Activated CD8-positive, alpha-beta memory T cell treated with anti-CD3 and anti-CD28 coated beads, Interleukin-2, amount 10 ng/mL, durations not matched to agents 7 days and 5 days (primary cell): ENCODE measurements at regions not wholly inside any gene's neighbourhood (a gene's known extent, or its start where the extent isn't known, plus 50 kb on each side); places are given as distances from the start of the nearest gene placed in this dataset.

ENCODE experiments used
- ATAC-seq: fragments of 150-1000 bp; cut with Tn5 transposase; one replicate; pipeline ENCODE4 v1.10.0; 2021; ENCODE audit warnings: moderate library complexity
- CTCF ChIA-PET: fragments of 350-600 bp; sonication (Branson Sonifier 250); formaldehyde crosslinking; loops from one replicate; lab custom pipeline; 2021; ENCODE audit warnings: antibody characterized with exemption; lab: Charles Lee
- DNase-seq: peaks from one replicate; pipeline ENCODE4 v3.0.0-alpha.2; 2020
- H3K27ac Mint-ChIP-seq: one replicate; pipeline ENCODE4 v1.8.0; 2021; ENCODE audit warnings: mild to moderate bottlenecking, mixed read lengths
- H3K27me3 Mint-ChIP-seq: one replicate; pipeline ENCODE4 v1.8.0; 2021; ENCODE audit warnings: mixed read lengths
- H3K36me3 Mint-ChIP-seq: one replicate; pipeline ENCODE4 v1.8.0; 2021; ENCODE audit warnings: mild to moderate bottlenecking, mixed read lengths
- H3K4me1 Mint-ChIP-seq: one replicate; pipeline ENCODE4 v1.8.0; 2021; ENCODE audit warnings: mixed read lengths
- H3K4me3 Mint-ChIP-seq: one replicate; pipeline ENCODE4 v1.8.0; 2021; ENCODE audit warnings: mild to moderate bottlenecking, moderate library complexity, mixed read lengths
- H3K9me3 Mint-ChIP-seq: one replicate; pipeline ENCODE4 v1.8.0; 2022; ENCODE audit warnings: low read depth, mixed read lengths

DNA sequence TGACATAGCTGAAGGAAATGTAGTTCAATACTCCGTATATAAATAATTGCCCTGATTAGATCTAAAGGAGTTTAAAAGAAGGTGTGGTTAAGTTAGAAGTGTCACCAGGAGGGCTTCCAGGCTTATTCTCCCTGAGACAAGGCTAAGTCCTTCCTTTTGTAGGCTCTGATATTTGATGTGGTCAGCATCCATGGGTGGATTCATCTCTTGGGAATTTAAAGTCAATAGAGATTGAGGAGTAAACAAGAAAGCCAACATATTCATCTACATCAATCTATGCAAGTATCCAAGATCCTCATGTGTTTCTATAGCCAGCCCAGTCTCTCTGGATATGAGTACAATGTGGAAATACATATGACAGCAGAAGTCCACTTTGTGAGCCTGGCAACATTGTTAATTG, 76.8 kb downstream of the KCTD12 start:
- H3K27me3 Mint-ChIP-seq = peaks cover 8% of the 10 kb centered on the region
- ATAC-seq (no peak), DNase-seq (no peak)
- H3K4me1 Mint-ChIP-seq = no peaks in the 10 kb centered on the region
- peaks cover 2% of the 10 kb centered on the region for H3K9me3 Mint-ChIP-seq
- CTCF ChIA-PET = no interaction called here
- no peak overlapping the region for H3K4me3 Mint-ChIP-seq
- no peak overlapping the region for H3K27ac Mint-ChIP-seq
- no peaks in the 10 kb centered on the region for H3K36me3 Mint-ChIP-seq

GRCh38 chr13:76808927-76809326, 77.3 kb downstream of the KCTD12 start:
- DNase-seq = no peak
- H3K27me3 Mint-ChIP-seq = peaks cover 5% of the 10 kb centered on the region
- peaks cover 2% of the 10 kb centered on the region for H3K9me3 Mint-ChIP-seq
- ATAC-seq = no peak
- CTCF ChIA-PET = no interaction called here
- no peak overlapping the region for H3K27ac Mint-ChIP-seq
- H3K4me1 Mint-ChIP-seq = no peaks in the 10 kb centered on the region
- no peak overlapping the region for H3K4me3 Mint-ChIP-seq
- no peaks in the 10 kb centered on the region for H3K36me3 Mint-ChIP-seq

DNA sequence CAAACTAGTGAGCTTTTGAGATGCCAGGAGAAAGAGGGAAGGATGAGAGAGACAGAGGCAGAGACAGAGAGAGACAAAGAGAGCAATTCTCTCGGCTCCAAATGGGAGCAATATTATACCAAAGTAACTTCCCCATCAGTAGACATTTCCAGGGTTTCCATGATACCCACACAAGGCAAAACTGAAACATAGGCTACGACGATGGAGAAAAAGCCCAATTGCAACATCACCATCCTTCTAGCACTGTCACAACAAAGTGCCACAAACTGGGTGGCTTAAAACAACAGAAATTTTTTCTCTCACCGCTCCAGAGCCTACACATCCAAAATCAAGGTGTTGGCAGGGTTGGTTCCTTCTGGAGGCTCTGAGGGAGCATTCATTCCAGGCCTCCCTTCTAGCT, 81.4 kb downstream of the KCTD12 start:
- Mint-ChIP-seq H3K27me3 (no peaks in the 10 kb centered on the region), H3K36me3 (no peaks in the 10 kb centered on the region), H3K4me1 (no peaks in the 10 kb centered on the region), H3K9me3 (peaks cover 2% of the 10 kb centered on the region), H3K27ac (no peak overlapping the region), H3K4me3 (no peak overlapping the region)
- DNase-seq (no peak), ATAC-seq (no peak)
- CTCF ChIA-PET = no interaction called here

- Mint-ChIP-seq H3K4me3 (no peak overlapping the region), H3K36me3 (no peaks in the 10 kb centered on the region), H3K4me1 (no peaks in the 10 kb centered on the region), H3K27me3 (peaks cover under 1% of the 10 kb centered on the region), H3K27ac (no peak overlapping the region), H3K9me3 (peaks cover 2% of the 10 kb centered on the region)
- CTCF ChIA-PET = no interaction called here
- DNase-seq (no peak), ATAC-seq (no peak)
These were observed 82.4 kb downstream of the KCTD12 start for GRCh38 chr13:76803831-76804230.

DNA sequence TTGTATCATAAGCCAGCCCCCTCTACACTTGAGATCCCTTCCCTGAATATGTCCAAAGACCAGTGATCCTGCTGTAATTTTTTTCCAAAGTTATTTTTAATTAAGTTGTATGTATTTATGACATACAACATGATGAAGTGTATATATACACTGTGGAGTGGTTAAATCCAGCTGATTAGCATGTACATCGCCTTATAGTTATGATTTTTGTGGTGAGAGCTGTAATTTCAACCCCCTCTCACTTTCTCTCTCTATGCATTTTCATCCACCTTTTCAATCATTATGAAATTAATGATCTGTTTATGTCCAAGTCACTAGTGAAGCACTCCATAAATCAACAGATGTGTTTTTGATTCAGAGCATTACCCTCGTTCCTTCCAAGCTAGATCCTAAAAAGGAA, 85.3 kb downstream of the KCTD12 start:
- DNase-seq = no peak
- no peak for ATAC-seq
- no peak overlapping the region for H3K4me3 Mint-ChIP-seq
- no peak overlapping the region for H3K27ac Mint-ChIP-seq
- H3K4me1 Mint-ChIP-seq = no peaks in the 10 kb centered on the region
- H3K36me3 Mint-ChIP-seq = no peaks in the 10 kb centered on the region
- CTCF ChIA-PET = no interaction called here
- H3K9me3 Mint-ChIP-seq = no peaks in the 10 kb centered on the region
- peaks cover 15% of the 10 kb centered on the region for H3K27me3 Mint-ChIP-seq

GRCh38 chr13:76799696-76800095, 86.5 kb downstream of the KCTD12 start:
- Mint-ChIP-seq H3K36me3 (no peaks in the 10 kb centered on the region), H3K27me3 (peaks cover 18% of the 10 kb centered on the region), H3K4me1 (no peaks in the 10 kb centered on the region), H3K9me3 (no peaks in the 10 kb centered on the region), H3K27ac (no peak overlapping the region), H3K4me3 (no peak overlapping the region)
- ATAC-seq = no peak
- CTCF ChIA-PET = no interaction called here
- DNase-seq = no peak

- no peak for DNase-seq
- Mint-ChIP-seq H3K36me3 (no peaks in the 10 kb centered on the region), H3K27me3 (peaks cover 18% of the 10 kb centered on the region), H3K4me1 (no peaks in the 10 kb centered on the region), H3K4me3 (no peak overlapping the region), H3K9me3 (no peaks in the 10 kb centered on the region), H3K27ac (no peak overlapping the region)
- CTCF ChIA-PET = interaction anchor here (0.7 kb wide), 1 partner anchor 124 kb away, joined by 3 read pairs; no protein-coding TSS in a partner anchor
- ATAC-seq = no peak
These were observed 88.2 kb downstream of the KCTD12 start for GRCh38 chr13:76798037-76798436.

DNA sequence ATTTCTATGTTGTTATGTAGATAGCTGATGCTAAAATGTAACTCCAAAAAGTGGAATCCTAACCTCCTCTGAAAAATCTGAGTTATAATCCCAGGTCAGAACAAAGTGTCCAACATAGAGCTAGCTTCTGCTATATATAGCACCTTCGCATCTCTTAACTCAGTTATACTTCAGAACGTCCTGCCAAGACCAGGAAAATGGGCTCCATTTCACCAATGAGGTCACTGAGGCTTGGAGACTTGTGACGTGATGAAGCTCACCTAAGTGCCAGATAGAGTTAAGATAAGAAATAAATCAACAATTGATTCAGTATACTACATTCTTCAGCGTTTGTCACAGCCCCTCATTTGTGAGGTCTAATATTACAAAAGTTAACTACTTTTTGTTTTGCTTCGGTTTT, 88.8 kb downstream of the KCTD12 start:
- ATAC-seq (no peak), DNase-seq (no peak)
- H3K4me3 Mint-ChIP-seq = no peak overlapping the region
- H3K27me3 Mint-ChIP-seq = peaks cover 18% of the 10 kb centered on the region
- no peak overlapping the region for H3K27ac Mint-ChIP-seq
- no peaks in the 10 kb centered on the region for H3K36me3 Mint-ChIP-seq
- CTCF ChIA-PET = interaction anchor here (0.7 kb wide), 1 partner anchor 123 kb away, joined by 3 read pairs; no protein-coding TSS in a partner anchor
- H3K4me1 Mint-ChIP-seq = no peaks in the 10 kb centered on the region
- H3K9me3 Mint-ChIP-seq = no peaks in the 10 kb centered on the region

- Mint-ChIP-seq H3K4me1 (no peaks in the 10 kb centered on the region), H3K4me3 (no peak overlapping the region), H3K27ac (no peak overlapping the region), H3K9me3 (no peaks in the 10 kb centered on the region), H3K36me3 (no peaks in the 10 kb centered on the region), H3K27me3 (peaks cover 18% of the 10 kb centered on the region)
- CTCF ChIA-PET = no interaction called here
- ATAC-seq (no peak), DNase-seq (no peak)
These were observed 89.4 kb downstream of the KCTD12 start for GRCh38 chr13:76796851-76797250.

- Mint-ChIP-seq H3K4me3 (no peak overlapping the region), H3K27me3 (peaks cover 18% of the 10 kb centered on the region), H3K9me3 (no peaks in the 10 kb centered on the region), H3K27ac (no peak overlapping the region), H3K36me3 (no peaks in the 10 kb centered on the region), H3K4me1 (no peaks in the 10 kb centered on the region)
- DNase-seq = no peak
- CTCF ChIA-PET = no interaction called here
- ATAC-seq = no peak
These were observed 90.2 kb downstream of the KCTD12 start for GRCh38 chr13:76795701-76796695.

DNA sequence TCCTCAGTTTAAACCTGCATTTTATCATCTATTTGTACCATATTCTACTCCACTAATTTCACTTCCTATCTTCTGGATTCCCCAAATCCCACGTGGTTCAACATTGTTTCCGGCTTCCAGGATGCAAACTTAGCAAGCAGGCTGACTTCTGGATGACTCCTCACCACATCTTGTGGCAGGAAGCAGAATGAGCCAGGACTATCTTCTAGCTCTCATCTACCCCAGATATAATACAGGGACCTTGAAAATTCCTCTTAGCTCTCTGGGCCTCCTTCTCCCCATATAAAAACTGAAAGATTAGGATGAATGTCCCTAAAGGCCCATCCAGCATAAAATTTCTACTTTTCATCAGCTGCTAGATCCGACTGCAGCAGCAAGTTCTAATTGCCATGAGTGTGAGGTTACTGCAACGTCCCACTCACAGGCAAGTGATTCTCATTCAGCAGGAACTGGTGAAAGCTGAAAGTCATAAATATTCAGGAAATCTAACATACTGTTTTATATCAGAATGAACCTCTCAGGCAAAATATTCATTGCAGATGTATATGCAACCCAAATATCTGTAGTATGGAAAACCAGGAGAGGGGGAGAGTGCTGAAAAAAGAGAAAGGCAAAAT, 93.4 kb downstream of the KCTD12 start:
- Mint-ChIP-seq H3K27me3 (peaks cover 16% of the 10 kb centered on the region), H3K36me3 (no peaks in the 10 kb centered on the region), H3K9me3 (no peaks in the 10 kb centered on the region), H3K4me3 (no peak overlapping the region), H3K4me1 (no peaks in the 10 kb centered on the region), H3K27ac (no peak overlapping the region)
- ATAC-seq (no peak), DNase-seq (no peak)
- CTCF ChIA-PET = no interaction called here

DNA sequence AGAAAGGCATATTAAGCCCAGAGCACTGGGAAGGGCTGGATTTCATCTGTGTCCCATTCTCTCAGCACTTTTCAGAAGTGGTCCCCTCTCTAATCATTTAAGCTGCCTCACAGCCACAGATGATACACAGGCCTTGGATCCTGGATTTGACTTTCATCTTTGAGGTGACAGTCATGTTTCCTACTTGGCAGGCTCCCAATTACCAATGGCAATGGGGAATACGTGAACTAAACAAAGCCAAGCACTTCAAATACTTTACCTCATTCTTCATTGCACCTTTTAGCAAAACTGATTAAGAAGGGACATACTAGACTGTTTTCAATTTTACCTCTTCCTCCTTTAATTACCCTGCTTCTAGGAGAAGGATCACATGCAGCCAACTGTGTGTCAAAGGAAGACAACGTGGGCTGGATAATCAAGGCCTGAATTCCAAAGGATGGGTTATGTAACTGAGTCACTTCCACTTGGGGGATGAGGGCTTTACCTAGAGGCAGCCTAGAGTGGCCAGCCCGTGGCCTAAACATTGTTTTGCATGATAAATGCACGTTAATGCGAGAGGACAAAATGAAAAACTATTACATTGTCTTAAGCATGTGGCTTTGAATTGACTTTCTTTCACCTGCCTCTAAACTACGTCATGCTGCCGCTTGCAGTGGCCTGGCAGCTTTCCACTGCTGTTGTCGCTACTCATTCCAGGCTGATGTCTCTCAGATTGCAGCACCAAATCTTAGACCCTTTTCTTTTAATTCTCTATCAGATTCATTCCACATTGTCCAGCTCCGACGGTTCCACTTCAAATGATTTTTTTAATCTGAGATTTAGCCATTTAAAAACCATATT, 95.0 kb downstream of the KCTD12 start:
- no peak overlapping the region for H3K4me3 Mint-ChIP-seq
- CTCF ChIA-PET = no interaction called here
- no peaks in the 10 kb centered on the region for H3K36me3 Mint-ChIP-seq
- no peak overlapping the region for H3K27ac Mint-ChIP-seq
- DNase-seq (no peak), ATAC-seq (no peak)
- H3K9me3 Mint-ChIP-seq = no peaks in the 10 kb centered on the region
- peaks cover 5% of the 10 kb centered on the region for H3K27me3 Mint-ChIP-seq
- no peaks in the 10 kb centered on the region for H3K4me1 Mint-ChIP-seq

GRCh38 chr13:76790526-76790925, 95.7 kb downstream of the KCTD12 start:
- no peak for DNase-seq
- Mint-ChIP-seq H3K27me3 (peaks cover 9% of the 10 kb centered on the region), H3K27ac (no peak overlapping the region), H3K9me3 (no peaks in the 10 kb centered on the region), H3K4me1 (no peaks in the 10 kb centered on the region), H3K4me3 (no peak overlapping the region), H3K36me3 (no peaks in the 10 kb centered on the region)
- ATAC-seq = no peak
- CTCF ChIA-PET = no interaction called here
